OCI-LY1 (cell line): ENCODE measurements at regions not wholly inside any gene's neighbourhood (a gene's known extent, or its start where the extent isn't known, plus 50 kb on each side); places are given as distances from the start of the nearest gene placed in this dataset.

Experiments
- EZH2 ChIP-seq: fragments of 200-600 bp; sonication (generic), shearing (Covaris generic); IDR thresholded peaks from 2 replicates; pipeline ENCODE4 v1.8.0; 2017; ENCODE audit warnings: borderline replicate concordance, mixed run types, mild to moderate bottlenecking, antibody characterized with exemption, low read length, moderate library complexity, mixed read lengths
- TF ChIP-seq, protein P1 (sequence below): fragments of 200-600 bp; sonication (generic), shearing (Covaris generic); IDR thresholded peaks from 2 replicates; pipeline ENCODE4 v1.5.1; 2017; ENCODE audit warnings: mild to moderate bottlenecking, antibody characterized with exemption, low read length, moderate library complexity, mixed read lengths

DNA sequence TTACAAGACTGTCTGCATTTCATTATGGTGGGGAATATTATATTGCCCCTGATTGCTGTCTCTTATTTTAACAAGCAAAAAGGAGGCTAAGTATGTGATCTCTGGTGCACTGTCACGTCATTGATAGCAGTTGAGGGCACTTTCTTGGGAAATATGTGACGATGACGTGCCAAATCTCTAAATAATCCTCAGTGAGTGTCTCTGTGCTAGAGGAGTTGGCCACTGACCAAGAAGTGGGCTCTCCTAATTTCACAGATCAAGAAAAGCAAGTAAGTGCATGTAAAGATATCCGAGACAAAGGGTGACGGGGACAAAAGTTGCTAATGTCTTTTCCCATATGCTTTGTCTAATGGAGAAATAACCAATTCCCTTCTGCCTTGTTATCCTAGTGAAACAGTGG is 487.4 kb upstream of the TENM3 start:
- TF ChIP-seq, protein P1, sequence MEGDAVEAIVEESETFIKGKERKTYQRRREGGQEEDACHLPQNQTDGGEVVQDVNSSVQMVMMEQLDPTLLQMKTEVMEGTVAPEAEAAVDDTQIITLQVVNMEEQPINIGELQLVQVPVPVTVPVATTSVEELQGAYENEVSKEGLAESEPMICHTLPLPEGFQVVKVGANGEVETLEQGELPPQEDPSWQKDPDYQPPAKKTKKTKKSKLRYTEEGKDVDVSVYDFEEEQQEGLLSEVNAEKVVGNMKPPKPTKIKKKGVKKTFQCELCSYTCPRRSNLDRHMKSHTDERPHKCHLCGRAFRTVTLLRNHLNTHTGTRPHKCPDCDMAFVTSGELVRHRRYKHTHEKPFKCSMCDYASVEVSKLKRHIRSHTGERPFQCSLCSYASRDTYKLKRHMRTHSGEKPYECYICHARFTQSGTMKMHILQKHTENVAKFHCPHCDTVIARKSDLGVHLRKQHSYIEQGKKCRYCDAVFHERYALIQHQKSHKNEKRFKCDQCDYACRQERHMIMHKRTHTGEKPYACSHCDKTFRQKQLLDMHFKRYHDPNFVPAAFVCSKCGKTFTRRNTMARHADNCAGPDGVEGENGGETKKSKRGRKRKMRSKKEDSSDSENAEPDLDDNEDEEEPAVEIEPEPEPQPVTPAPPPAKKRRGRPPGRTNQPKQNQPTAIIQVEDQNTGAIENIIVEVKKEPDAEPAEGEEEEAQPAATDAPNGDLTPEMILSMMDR = no peak
- TF ChIP-seq EZH2 = no peak
